Liver (tissue), 7 donors: ENCODE measurements at regions not wholly inside any gene's neighbourhood (a gene's known extent, or its start where the extent isn't known, plus 50 kb on each side); places are given as distances from the start of the nearest gene placed in this dataset.

ENCODE experiments used
- DNase-seq: peaks from one replicate; pipeline ENCODE4 v3.0.0-alpha.2; 2017; ENCODE audit warnings: low spot score
- H3K27ac ChIP-seq, 2 donors: one replicate each; pipeline ENCODE4 v1.7.0; 2013; ENCODE audit warnings: inconsistent platforms in 2 of 2, low read length in 2 of 2, control low read depth in 1 of 2, low read depth in 1 of 2, mild to moderate bottlenecking in 1 of 2
- H3K27me3 ChIP-seq, 4 donors: one replicate each; pipeline versions ENCODE4 v1.6.1 to v1.7.0; 2013; ENCODE audit warnings: low read length in 3 of 4, inconsistent platforms in 1 of 4, mild to moderate bottlenecking in 1 of 4, moderate library complexity in 1 of 4; ENCODE audit not compliant: control insufficient read depth in 4 of 4, insufficient read depth in 4 of 4
- H3K36me3 ChIP-seq, 4 donors: one replicate each; pipeline versions ENCODE4 v1.6.1 to v1.7.0; 2013; ENCODE audit warnings: low read length in 3 of 4, mild to moderate bottlenecking in 3 of 4, low read depth in 1 of 4, moderate library complexity in 1 of 4; ENCODE audit not compliant: control insufficient read depth in 4 of 4, insufficient read depth in 3 of 4
- H3K4me1 ChIP-seq, 4 donors: one replicate each; pipeline versions ENCODE4 v1.6.1 to v1.7.0; 2013; ENCODE audit warnings: low read length in 3 of 4, mild to moderate bottlenecking in 3 of 4, moderate library complexity in 1 of 4; ENCODE audit not compliant: control insufficient read depth in 4 of 4, insufficient read depth in 4 of 4
- H3K4me3 ChIP-seq, 3 donors: one replicate each; pipeline versions ENCODE4 v1.6.1 to v1.7.0; 2013; ENCODE audit warnings: low read length in 3 of 3, control low read depth in 1 of 3, low read depth in 1 of 3, mild to moderate bottlenecking in 1 of 3
- H3K9ac ChIP-seq, 2 donors: one replicate each; pipeline ENCODE4 v1.7.0; 2013; ENCODE audit warnings: low read length in 2 of 2, mild to moderate bottlenecking in 2 of 2, moderate library complexity in 2 of 2, control low read depth in 1 of 2, low read depth in 1 of 2
- H3K9me3 ChIP-seq, 4 donors: one replicate each; pipeline versions ENCODE4 v1.6.1 to v1.7.0; 2013; ENCODE audit warnings: low read length in 3 of 4; ENCODE audit not compliant: control insufficient read depth in 4 of 4
- EGR1 ChIP-seq, 2 donors: IDR thresholded peaks; 2 replicates each; pipeline ENCODE4 v1.6.1; 2016 to 2018; ENCODE audit warnings: antibody characterized with exemption in 2 of 2, low read depth in 2 of 2
- FOXA1 ChIP-seq: IDR thresholded peaks from 2 replicates; pipeline ENCODE4 v1.6.1; 2016; ENCODE audit warnings: antibody characterized with exemption
- FOXA2 ChIP-seq: IDR thresholded peaks from 2 replicates; pipeline ENCODE4 v1.6.1; 2016; ENCODE audit warnings: antibody characterized with exemption
- GABPA ChIP-seq, 2 donors: IDR thresholded peaks in 1 of 2; conservative IDR thresholded peaks in 1 of 2; 2 replicates each; pipeline ENCODE4 v1.6.1; 2016; ENCODE audit warnings: antibody characterized with exemption in 2 of 2, mild to moderate bottlenecking in 1 of 2, moderate library complexity in 1 of 2
- HNF4A ChIP-seq, 2 donors: conservative IDR thresholded peaks; 2 replicates each; pipeline ENCODE4 v1.6.1; 2016; ENCODE audit warnings: antibody characterized with exemption in 2 of 2, mild to moderate bottlenecking in 2 of 2
- HNF4G ChIP-seq: IDR thresholded peaks from 2 replicates; pipeline ENCODE4 v1.6.1; 2016; ENCODE audit warnings: antibody characterized with exemption
- NR2F2 ChIP-seq: IDR thresholded peaks from 2 replicates; pipeline ENCODE4 v1.6.1; 2016; ENCODE audit warnings: antibody characterized with exemption
- RXRA ChIP-seq, 2 donors: IDR thresholded peaks; 2 replicates each; pipeline ENCODE4 v1.6.1; 2017 to 2018; ENCODE audit warnings: antibody characterized with exemption in 2 of 2, mild to moderate bottlenecking in 1 of 2
- SP1 ChIP-seq: IDR thresholded peaks from 2 replicates; pipeline ENCODE4 v1.6.1; 2018; ENCODE audit warnings: antibody characterized with exemption, mild to moderate bottlenecking
- TAF1 ChIP-seq: conservative IDR thresholded peaks from 2 replicates; pipeline ENCODE4 v1.6.1; 2016; ENCODE audit warnings: antibody characterized with exemption, mild to moderate bottlenecking
- YY1 ChIP-seq: IDR thresholded peaks from 2 replicates; pipeline ENCODE4 v1.6.1; 2016; ENCODE audit warnings: antibody characterized with exemption, mild to moderate bottlenecking
- WGBS: extraction: QIAGEN DNeasy Blood & Tissue Kit; methylation state at CpG from one replicate; pipeline ENCODE4 v1.1.7; 2013; 5-methylcytosine and 5-hydroxymethylcytosine counted together
- TF ChIP-seq, protein P1 (sequence below): IDR thresholded peaks from 2 replicates; pipeline ENCODE4 v1.6.1; 2016; ENCODE audit warnings: antibody characterized with exemption
- TF ChIP-seq, protein P2 (sequence below): IDR thresholded peaks from 2 replicates; pipeline ENCODE4 v1.6.1; 2016; ENCODE audit warnings: antibody characterized with exemption, mild to moderate bottlenecking
- donor health status: healthy.
- donor health status: healthy.
- donor health status: healthy.
- donor health status: healthy.

DNA sequence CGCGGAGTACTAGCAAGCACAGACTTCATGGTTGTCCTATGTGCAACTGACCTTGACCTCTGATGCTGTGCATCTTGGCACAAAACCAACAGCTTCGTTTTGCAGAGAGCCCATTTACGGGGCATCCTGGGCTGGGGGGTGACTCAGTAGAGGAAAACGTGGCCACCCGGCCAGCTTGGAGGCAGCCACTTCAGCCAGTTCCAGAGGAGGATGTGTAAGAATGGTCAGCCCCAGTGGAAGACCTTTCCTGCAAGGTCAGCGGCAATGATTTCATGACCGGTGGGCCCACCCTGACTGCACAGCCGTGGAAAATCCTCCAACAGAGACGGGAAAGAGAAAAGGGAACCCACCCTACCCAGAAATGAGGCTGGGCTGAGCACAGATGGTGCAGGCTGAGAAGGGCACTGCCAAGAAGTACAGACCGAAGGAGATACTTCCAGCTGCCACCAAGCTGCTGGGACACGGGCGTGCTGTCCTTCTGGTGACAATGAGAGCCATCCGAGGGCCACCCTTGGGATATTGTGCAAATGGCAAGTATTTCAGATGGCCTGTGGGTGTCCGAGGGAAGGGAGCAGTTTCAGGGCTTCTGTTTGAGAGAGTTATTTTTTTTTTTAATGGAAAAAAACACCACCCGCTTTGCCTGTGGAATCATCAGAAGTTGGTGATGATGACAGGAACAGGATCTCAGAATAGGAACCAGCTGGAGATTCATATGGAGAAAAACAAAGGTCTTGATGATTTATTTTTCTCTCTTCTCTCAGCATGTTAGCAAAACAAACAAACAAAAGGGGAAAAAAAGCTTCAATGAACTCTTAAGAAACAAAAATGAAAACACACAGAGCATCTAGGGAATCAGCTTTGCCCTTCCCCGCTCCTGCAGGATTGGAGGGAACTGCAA, 120.2 kb upstream of the RFLNA start:
- Histone ChIP-seq H3K9me3 (no peaks in the 10 kb centered on the region), H3K27me3 (no peaks in the 10 kb centered on the region), H3K4me3 (no peak overlapping the region), H3K27ac (no peak overlapping the region), H3K4me1 (no peaks in the 10 kb centered on the region), H3K36me3 (no peaks in the 10 kb centered on the region), H3K9ac (no peak overlapping the region)
- no peak for TF ChIP-seq TAF1
- no peak for TF ChIP-seq GABPA (IDR thresholded peaks at IDR 0.05 in 1 of 2, conservative IDR thresholded peaks at IDR 0.05 in 1 of 2)
- no peak for DNase-seq
- WGBS: 82% methylated on average over 17 of the region's 17 CpGs

DNA sequence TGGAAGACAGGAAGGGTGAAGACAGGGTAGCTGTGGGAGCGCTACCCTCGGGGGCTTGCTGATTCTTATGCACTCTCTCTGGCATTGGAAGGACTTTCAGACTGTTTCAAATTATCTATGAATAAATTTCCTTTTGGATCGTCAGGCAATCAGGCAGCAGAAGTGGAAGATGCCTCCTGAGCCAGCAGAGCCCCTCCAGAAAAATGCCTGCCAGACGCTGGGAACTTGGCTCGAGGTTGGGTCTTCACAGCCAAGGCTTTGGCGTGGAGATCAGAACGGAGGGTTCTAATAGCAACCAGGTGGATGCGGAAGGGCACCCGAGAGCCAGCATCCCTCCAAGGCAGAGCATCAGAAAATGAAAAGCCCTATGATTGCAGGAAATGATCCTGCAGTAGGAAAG, 119.2 kb upstream of the RFLNA start:
- DNase-seq: no peak
- H3K36me3 ChIP-seq: no peaks in the 10 kb centered on the region
- no peaks in the 10 kb centered on the region for H3K27me3 ChIP-seq
- H3K27ac ChIP-seq: no peak overlapping the region
- no peak overlapping the region for H3K4me3 ChIP-seq
- H3K9me3 ChIP-seq: no peaks in the 10 kb centered on the region
- 80% methylated on average over 9 of the region's 9 CpGs for WGBS
- TF ChIP-seq TAF1 (no peak), RXRA (IDR thresholded peaks at IDR 0.05) (no peak), SP1 (no peak), NR2F2 (no peak), HNF4G (no peak), FOXA1 (no peak), GABPA (IDR thresholded peaks at IDR 0.05 in 1 of 2, conservative IDR thresholded peaks at IDR 0.05 in 1 of 2) (no peak), YY1 (no peak)
- TF ChIP-seq, protein P1, sequence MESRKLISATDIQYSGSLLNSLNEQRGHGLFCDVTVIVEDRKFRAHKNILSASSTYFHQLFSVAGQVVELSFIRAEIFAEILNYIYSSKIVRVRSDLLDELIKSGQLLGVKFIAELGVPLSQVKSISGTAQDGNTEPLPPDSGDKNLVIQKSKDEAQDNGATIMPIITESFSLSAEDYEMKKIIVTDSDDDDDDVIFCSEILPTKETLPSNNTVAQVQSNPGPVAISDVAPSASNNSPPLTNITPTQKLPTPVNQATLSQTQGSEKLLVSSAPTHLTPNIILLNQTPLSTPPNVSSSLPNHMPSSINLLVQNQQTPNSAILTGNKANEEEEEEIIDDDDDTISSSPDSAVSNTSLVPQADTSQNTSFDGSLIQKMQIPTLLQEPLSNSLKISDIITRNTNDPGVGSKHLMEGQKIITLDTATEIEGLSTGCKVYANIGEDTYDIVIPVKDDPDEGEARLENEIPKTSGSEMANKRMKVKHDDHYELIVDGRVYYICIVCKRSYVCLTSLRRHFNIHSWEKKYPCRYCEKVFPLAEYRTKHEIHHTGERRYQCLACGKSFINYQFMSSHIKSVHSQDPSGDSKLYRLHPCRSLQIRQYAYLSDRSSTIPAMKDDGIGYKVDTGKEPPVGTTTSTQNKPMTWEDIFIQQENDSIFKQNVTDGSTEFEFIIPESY: no peak
- H3K9ac ChIP-seq: no peak overlapping the region
- H3K4me1 ChIP-seq: no peaks in the 10 kb centered on the region

DNA sequence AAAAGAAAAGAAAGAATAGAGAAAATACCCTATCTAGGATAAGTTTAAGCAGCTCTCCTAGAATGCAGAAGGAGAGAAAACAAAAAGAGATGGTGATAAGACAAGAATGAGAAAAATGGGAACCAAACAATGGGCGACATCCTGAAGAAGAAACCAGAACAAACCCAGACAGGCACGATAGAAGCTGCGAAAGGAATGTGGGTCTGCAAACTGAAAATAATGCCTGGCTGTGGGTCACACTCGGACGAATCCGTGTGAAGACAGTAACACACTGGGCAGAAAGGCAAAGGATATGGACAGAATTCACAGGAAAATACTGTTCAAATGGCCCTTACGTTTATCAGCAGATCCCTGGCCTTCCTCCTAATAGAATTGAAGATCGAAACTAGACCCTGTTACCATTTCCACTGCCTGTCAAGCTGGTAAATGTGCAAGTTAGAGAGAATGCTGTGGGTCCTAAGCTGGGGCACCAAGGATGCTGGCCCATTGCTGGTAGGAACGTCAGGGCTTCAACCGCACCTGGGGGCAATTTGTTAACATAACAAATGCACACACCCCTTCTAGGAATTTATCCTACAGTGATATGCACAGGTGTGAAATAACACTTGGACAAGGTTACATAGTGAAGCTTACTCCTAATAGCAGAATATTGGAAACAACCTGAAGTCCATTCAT, 117.5 kb upstream of the RFLNA start:
- H3K9me3 ChIP-seq: no peaks in the 10 kb centered on the region
- no peak for DNase-seq
- H3K36me3 ChIP-seq: no peaks in the 10 kb centered on the region
- no peak overlapping the region for H3K9ac ChIP-seq
- TF ChIP-seq FOXA2 (no peak), YY1 (no peak), HNF4G (no peak), EGR1 (IDR thresholded peaks at IDR 0.05; ENCODE audit: low read depth in 2 of 2) (no peak), SP1 (no peak), RXRA (IDR thresholded peaks at IDR 0.05) (no peak), HNF4A (conservative IDR thresholded peaks at IDR 0.05) (no peak)
- TF ChIP-seq, protein P1: no peak
- TF ChIP-seq, protein P2, sequence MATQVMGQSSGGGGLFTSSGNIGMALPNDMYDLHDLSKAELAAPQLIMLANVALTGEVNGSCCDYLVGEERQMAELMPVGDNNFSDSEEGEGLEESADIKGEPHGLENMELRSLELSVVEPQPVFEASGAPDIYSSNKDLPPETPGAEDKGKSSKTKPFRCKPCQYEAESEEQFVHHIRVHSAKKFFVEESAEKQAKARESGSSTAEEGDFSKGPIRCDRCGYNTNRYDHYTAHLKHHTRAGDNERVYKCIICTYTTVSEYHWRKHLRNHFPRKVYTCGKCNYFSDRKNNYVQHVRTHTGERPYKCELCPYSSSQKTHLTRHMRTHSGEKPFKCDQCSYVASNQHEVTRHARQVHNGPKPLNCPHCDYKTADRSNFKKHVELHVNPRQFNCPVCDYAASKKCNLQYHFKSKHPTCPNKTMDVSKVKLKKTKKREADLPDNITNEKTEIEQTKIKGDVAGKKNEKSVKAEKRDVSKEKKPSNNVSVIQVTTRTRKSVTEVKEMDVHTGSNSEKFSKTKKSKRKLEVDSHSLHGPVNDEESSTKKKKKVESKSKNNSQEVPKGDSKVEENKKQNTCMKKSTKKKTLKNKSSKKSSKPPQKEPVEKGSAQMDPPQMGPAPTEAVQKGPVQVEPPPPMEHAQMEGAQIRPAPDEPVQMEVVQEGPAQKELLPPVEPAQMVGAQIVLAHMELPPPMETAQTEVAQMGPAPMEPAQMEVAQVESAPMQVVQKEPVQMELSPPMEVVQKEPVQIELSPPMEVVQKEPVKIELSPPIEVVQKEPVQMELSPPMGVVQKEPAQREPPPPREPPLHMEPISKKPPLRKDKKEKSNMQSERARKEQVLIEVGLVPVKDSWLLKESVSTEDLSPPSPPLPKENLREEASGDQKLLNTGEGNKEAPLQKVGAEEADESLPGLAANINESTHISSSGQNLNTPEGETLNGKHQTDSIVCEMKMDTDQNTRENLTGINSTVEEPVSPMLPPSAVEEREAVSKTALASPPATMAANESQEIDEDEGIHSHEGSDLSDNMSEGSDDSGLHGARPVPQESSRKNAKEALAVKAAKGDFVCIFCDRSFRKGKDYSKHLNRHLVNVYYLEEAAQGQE: no peak
- no peak overlapping the region for H3K4me3 ChIP-seq
- WGBS: 78% methylated on average over 10 of the region's 10 CpGs
- H3K4me1 ChIP-seq: no peaks in the 10 kb centered on the region
- H3K27me3 ChIP-seq: no peaks in the 10 kb centered on the region
- no peak overlapping the region for H3K27ac ChIP-seq
